ENCODE measurements at regions not wholly inside any gene's neighbourhood (a gene's known extent, or its start where the extent isn't known, plus 50 kb on each side); places are given as distances from the start of the nearest gene placed in this dataset.

- TF ChIP-seq CTCF (IDR thresholded peaks at IDR 0.05 in 2 of 3, conservative IDR thresholded peaks at IDR 0.05 in 1 of 3; ENCODE audit: borderline replicate concordance in 1 of 3, insufficient read depth in 1 of 3, low read depth in 2 of 3, low read length in 2 of 3), result no peak
- no peak for TF ChIP-seq POLR2A (IDR thresholded peaks at IDR 0.05; ENCODE audit: borderline replicate concordance, extremely low read depth, insufficient read depth, insufficient read length)
Observed at GRCh38 chr11:15541079-15541478, 426.4 kb downstream of the INSC start.

All from HCT116 (cell line).